NOMO-1 treated with dmso at 0.1 percent for 144 hours (cell line): ENCODE measurements at regions not wholly inside any gene's neighbourhood (a gene's known extent, or its start where the extent isn't known, plus 50 kb on each side); places are given as distances from the start of the nearest gene placed in this dataset.
"Not testable (repeated sequence)": the region's sequence is repeated elsewhere in the genome, so short reads cannot be mapped to it uniquely, and the experiment has no call there.

Experiments used
- DNase-seq: peaks from one replicate; lab custom pipeline; 2025; ENCODE audit not compliant: unreplicated experiment; lab: John Stamatoyannopoulos, UW

- DNase-seq, result no peak
Observed at GRCh38 chr4:60588556-60588955, 611.6 kb upstream of the ADGRL3 start.

GRCh38 chr4:60589425-60589824 lies 610.7 kb upstream of the ADGRL3 start:
- DNase-seq, result no peak

GRCh38 chr4:60590116-60590515 lies 610.0 kb upstream of the ADGRL3 start:
- DNase-seq, result no peak

- DNase-seq, result no peak
Observed at GRCh38 chr4:60605646-60606354, 594.3 kb upstream of the ADGRL3 start.

- no peak for DNase-seq
Observed at GRCh38 chr4:60611762-60612496, 588.2 kb upstream of the ADGRL3 start.

GRCh38 chr4:60617731-60618130 lies 582.4 kb upstream of the ADGRL3 start:
- no peak for DNase-seq

GRCh38 chr4:60619531-60620305 lies 580.4 kb upstream of the ADGRL3 start:
- no peak for DNase-seq

GRCh38 chr4:60637976-60638375 lies 562.1 kb upstream of the ADGRL3 start:
- DNase-seq, result no peak

- no peak for DNase-seq
Observed at GRCh38 chr4:60648774-60649173, 551.4 kb upstream of the ADGRL3 start.

- DNase-seq, result no peak
Observed at GRCh38 chr4:60652933-60653332, 547.2 kb upstream of the ADGRL3 start.

GRCh38 chr4:60655356-60655755 lies 544.8 kb upstream of the ADGRL3 start:
- DNase-seq, result no peak

GRCh38 chr4:60656171-60656570 lies 544.0 kb upstream of the ADGRL3 start:
- no peak for DNase-seq

GRCh38 chr4:60657041-60657440 lies 543.1 kb upstream of the ADGRL3 start:
- no peak for DNase-seq

- no peak for DNase-seq
Observed at GRCh38 chr4:60657807-60658206, 542.3 kb upstream of the ADGRL3 start.

- no peak for DNase-seq
Observed at GRCh38 chr4:60663769-60664168, 536.4 kb upstream of the ADGRL3 start.

GRCh38 chr4:60682901-60683300 lies 517.2 kb upstream of the ADGRL3 start:
- DNase-seq, result no peak

- no peak for DNase-seq
Observed at GRCh38 chr4:60683357-60683756, 516.8 kb upstream of the ADGRL3 start.

- DNase-seq, result no peak
Observed at GRCh38 chr4:60683973-60684372, 516.2 kb upstream of the ADGRL3 start.

- not testable (repeated sequence) for DNase-seq
Observed at GRCh38 chr4:60696062-60696461, 504.1 kb upstream of the ADGRL3 start.

- no peak for DNase-seq
Observed at GRCh38 chr4:60709061-60709460, 491.1 kb upstream of the ADGRL3 start.

- no peak for DNase-seq
Observed at GRCh38 chr4:60718874-60719273, 481.3 kb upstream of the ADGRL3 start.

- no peak for DNase-seq
Observed at GRCh38 chr4:60721685-60722084, 478.4 kb upstream of the ADGRL3 start.
